ENCODE measurements at regions not wholly inside any gene's neighbourhood (a gene's known extent, or its start where the extent isn't known, plus 50 kb on each side); places are given as distances from the start of the nearest gene placed in this dataset.
"Not testable (repeated sequence)": the region's sequence is repeated elsewhere in the genome, so short reads cannot be mapped to it uniquely, and the experiment has no call there.

- in situ Hi-C loops (cut with MboI); POLR2A ChIA-PET: not testable (repeated sequence)
Measured at GRCh38 chr2:59751214-59751613, 802.2 kb downstream of the BCL11A start.

GRCh38 chr2:59746291-59746690 lies 807.2 kb downstream of the BCL11A start:
- Histone ChIP-seq H3K4me3 (no peak overlapping the region), H3K4me2 (ENCODE audit: control insufficient read depth, insufficient read depth) (no peak overlapping the region), H3K79me2 (ENCODE audit: control insufficient read depth, insufficient read depth, low read length) (no peaks in the 10 kb centered on the region), H3K27ac (ENCODE audit: control insufficient read depth, insufficient read depth) (no peak overlapping the region), H4K20me1 (ENCODE audit: control insufficient read depth, insufficient read depth) (no peaks in the 10 kb centered on the region), H3K9me3 (replicated peaks; ENCODE audit: control insufficient read depth, insufficient read depth, low read length) (no peaks in the 10 kb centered on the region), H3K36me3 (ENCODE audit: control insufficient read depth in 2 of 2, insufficient read depth in 2 of 2, low read length in 1 of 2) (no peaks in the 10 kb centered on the region), H3K9ac (ENCODE audit: control insufficient read depth, insufficient read depth, low read length) (no peak overlapping the region), H3K27me3 (replicated peaks in 1 of 2; ENCODE audit: control insufficient read depth in 2 of 2, insufficient read depth in 2 of 2, low read length in 1 of 2) (no peaks in the 10 kb centered on the region), H2AFZ (ENCODE audit: control insufficient read depth, low read depth, low read length) (no peak overlapping the region), H3K4me1 (ENCODE audit: control insufficient read depth, insufficient read depth, low read length) (no peaks in the 10 kb centered on the region)
- ATAC-seq (no peak), DNase-seq (ENCODE audit: low read depth, low spot score) (no peak), FAIRE-seq (no peak)
- WGBS (ENCODE audit: insufficient coverage, insufficient replicate concordance, low lambda C conversion rate, missing lambda C conversion rate): 22% methylated on average over 1 of the region's 1 CpG
- ChIA-PET RAD21 (ENCODE audit: unreplicated experiment) (no interaction called here), SMC1A (ENCODE audit: uncharacterized antibody, unreplicated experiment) (no interaction called here), CTCF (no interaction called here), POLR2A (no interaction called here)
- in situ Hi-C loops (cut with MboI): no loop called here
- intact Hi-C loops (cut with micrococcal nuclease; ENCODE audit: unreplicated experiment): no loop called here
- no peak for TF ChIP-seq KAT2A (conservative IDR thresholded peaks at IDR 0.05; ENCODE audit: control insufficient read depth, low read depth, low read length)
- BruUV-seq (replicated peaks): no TSS peak

More at GRCh38 chr2:59751214-59751613, 802.2 kb downstream of the BCL11A start:
- H3K4me2 ChIP-seq (ENCODE audit: control insufficient read depth, insufficient read depth); H3K36me3 ChIP-seq (ENCODE audit: control insufficient read depth in 2 of 2, insufficient read depth in 2 of 2, low read length in 1 of 2); BruUV-seq (replicated peaks); H3K27ac ChIP-seq (ENCODE audit: control insufficient read depth, insufficient read depth); H3K9me3 ChIP-seq (replicated peaks; ENCODE audit: control insufficient read depth, insufficient read depth, low read length); DNase-seq (ENCODE audit: low read depth, low spot score); H3K27me3 ChIP-seq (replicated peaks in 1 of 2; ENCODE audit: control insufficient read depth in 2 of 2, insufficient read depth in 2 of 2, low read length in 1 of 2); RAD21 ChIA-PET (ENCODE audit: unreplicated experiment); H2AFZ ChIP-seq (ENCODE audit: control insufficient read depth, low read depth, low read length); intact Hi-C loops (cut with micrococcal nuclease; ENCODE audit: unreplicated experiment); ATAC-seq; H3K4me3 ChIP-seq; H3K4me1 ChIP-seq (ENCODE audit: control insufficient read depth, insufficient read depth, low read length); H3K79me2 ChIP-seq (ENCODE audit: control insufficient read depth, insufficient read depth, low read length); H3K9ac ChIP-seq (ENCODE audit: control insufficient read depth, insufficient read depth, low read length); FAIRE-seq; SMC1A ChIA-PET (ENCODE audit: uncharacterized antibody, unreplicated experiment); H4K20me1 ChIP-seq (ENCODE audit: control insufficient read depth, insufficient read depth); CTCF ChIA-PET: not testable (repeated sequence)
- WGBS (ENCODE audit: insufficient coverage, insufficient replicate concordance, low lambda C conversion rate, missing lambda C conversion rate): 61% methylated on average over 4 of the region's 4 CpGs

GRCh38 chr2:59745085-59745484 lies 808.4 kb downstream of the BCL11A start:
- Histone ChIP-seq H3K27me3 (replicated peaks in 1 of 2; ENCODE audit: control insufficient read depth in 2 of 2, insufficient read depth in 2 of 2, low read length in 1 of 2) (no peaks in the 10 kb centered on the region), H3K9ac (ENCODE audit: control insufficient read depth, insufficient read depth, low read length) (no peak overlapping the region), H3K4me3 (no peak overlapping the region), H3K9me3 (replicated peaks; ENCODE audit: control insufficient read depth, insufficient read depth, low read length) (no peaks in the 10 kb centered on the region), H3K27ac (ENCODE audit: control insufficient read depth, insufficient read depth) (no peak overlapping the region), H2AFZ (ENCODE audit: control insufficient read depth, low read depth, low read length) (no peak overlapping the region), H3K4me1 (ENCODE audit: control insufficient read depth, insufficient read depth, low read length) (no peaks in the 10 kb centered on the region), H3K36me3 (ENCODE audit: control insufficient read depth in 2 of 2, insufficient read depth in 2 of 2, low read length in 1 of 2) (no peaks in the 10 kb centered on the region), H4K20me1 (ENCODE audit: control insufficient read depth, insufficient read depth) (no peaks in the 10 kb centered on the region), H3K79me2 (ENCODE audit: control insufficient read depth, insufficient read depth, low read length) (no peaks in the 10 kb centered on the region), H3K4me2 (ENCODE audit: control insufficient read depth, insufficient read depth) (no peak overlapping the region)
- intact Hi-C loops (cut with micrococcal nuclease; ENCODE audit: unreplicated experiment) (no loop called here), in situ Hi-C loops (cut with MboI) (no loop called here)
- RAD21 ChIA-PET (ENCODE audit: unreplicated experiment): no interaction called here
- POLR2A ChIA-PET: no interaction called here
- 0% methylated on average over 1 of the region's 1 CpG for WGBS (ENCODE audit: insufficient coverage, insufficient replicate concordance, low lambda C conversion rate, missing lambda C conversion rate)
- no peak for DNase-seq (ENCODE audit: low read depth, low spot score)
- no TSS peak for BruUV-seq (replicated peaks)
- CTCF ChIA-PET: no interaction called here
- no peak for ATAC-seq
- SMC1A ChIA-PET (ENCODE audit: uncharacterized antibody, unreplicated experiment): no interaction called here
- no peak for FAIRE-seq
- no peak for TF ChIP-seq FOXK2 (IDR thresholded peaks at IDR 0.05)
- TF ChIP-seq SMAD1 (IDR thresholded peaks at IDR 0.05; ENCODE audit: low read depth, partially characterized antibody): no peak
- no peak for TF ChIP-seq KDM1A (IDR thresholded peaks at IDR 0.05; ENCODE audit: borderline replicate concordance)
- no peak for TF ChIP-seq NR2F1 (conservative IDR thresholded peaks at IDR 0.05)
- no peak for TF ChIP-seq RUNX3 (IDR thresholded peaks at IDR 0.05; ENCODE audit: low read length)
- TF ChIP-seq SKIL (IDR thresholded peaks at IDR 0.05; ENCODE audit: low read depth, poor library complexity, severe bottlenecking): no peak
- no peak for TF ChIP-seq ZNF207 (IDR thresholded peaks at IDR 0.05; ENCODE audit: borderline replicate concordance)
- no peak for TF ChIP-seq SUPT20H (IDR thresholded peaks at IDR 0.05; ENCODE audit: borderline replicate concordance, control insufficient read depth, low read depth, low read length)
- TF ChIP-seq ATF7 (IDR thresholded peaks at IDR 0.05; ENCODE audit: low read depth): no peak
- no peak for TF ChIP-seq CHD2 (IDR thresholded peaks at IDR 0.05; ENCODE audit: borderline replicate concordance, low read depth, low read length)

All from GM12878 (cell line).